Uterus (tissue), 3 donors: ENCODE measurements at regions not wholly inside any gene's neighbourhood (a gene's known extent, or its start where the extent isn't known, plus 50 kb on each side); places are given as distances from the start of the nearest gene placed in this dataset.

Experiments
- DNase-seq, 2 donors: peaks; one replicate each; pipeline ENCODE4 v3.0.0-alpha.2; 2019 to 2020
- H3K27ac ChIP-seq, 2 donors: fragments of 200-600 bp; sonication (generic); 1 replicate in 1 of 2; 2 replicates in 1 of 2; pipeline ENCODE4 v1.5.1; 2016 to 2018
- H3K27me3 ChIP-seq, 2 donors: fragments of 200-600 bp; sonication (generic); one replicate each; pipeline ENCODE4 v1.5.1; 2018 to 2019; ENCODE audit warnings: control low read depth in 1 of 2
- H3K36me3 ChIP-seq, 2 donors: fragments of 200-600 bp; sonication (generic); one replicate each; pipeline ENCODE4 v1.5.1; 2019; ENCODE audit warnings: control low read depth in 1 of 2
- H3K4me1 ChIP-seq, 2 donors: fragments of 200-600 bp; sonication (generic); one replicate each; pipeline ENCODE4 v1.5.1; 2018 to 2019; ENCODE audit warnings: control low read depth in 1 of 2
- H3K4me3 ChIP-seq, 2 donors: fragments of 200-600 bp; sonication (generic); 1 replicate in 1 of 2; 2 replicates in 1 of 2; pipeline ENCODE4 v1.5.1; 2018 to 2019; ENCODE audit warnings: mild to moderate bottlenecking in 1 of 2
- H3K9me3 ChIP-seq, 2 donors: fragments of 200-600 bp; sonication (generic); one replicate each; pipeline ENCODE4 v1.5.1; 2019; ENCODE audit warnings: control low read depth in 1 of 2
- POLR2A ChIP-seq, 2 donors: fragments of 450-650 bp; IDR thresholded peaks; one replicate each; pipeline ENCODE4 v1.6.1; 2016; ENCODE audit warnings: antibody characterized with exemption in 2 of 2, mild to moderate bottlenecking in 1 of 2, moderate library complexity in 1 of 2
- intact Hi-C: fragments of 100-400 bp; cut with DNase I; formaldehyde crosslinking; loops from one replicate; pipeline ENCODE4 v1.15.1; 2023; ENCODE audit warnings: low total_unique reads
- TF ChIP-seq, protein P1 (sequence below), 4 experiments: fragments of 200-600 bp in 2 of 4; fragments of 450-650 bp in 2 of 4; sonication (generic) in 2 of 4; IDR thresholded peaks; one replicate each; pipeline ENCODE4 v1.5.1; 2016 to 2019; ENCODE audit warnings: antibody characterized with exemption in 4 of 4, mild to moderate bottlenecking in 2 of 4, moderate library complexity in 1 of 4
- donor health status: DM: yes; HTN: yes; CAD: no.

- no peaks in the 10 kb centered on the region for H3K36me3 ChIP-seq
- no peak overlapping the region for H3K27ac ChIP-seq
- intact Hi-C loops, result no loop called here
- TF ChIP-seq POLR2A (IDR thresholded peaks at IDR 0.05), result no peak
- TF ChIP-seq, protein P1, sequence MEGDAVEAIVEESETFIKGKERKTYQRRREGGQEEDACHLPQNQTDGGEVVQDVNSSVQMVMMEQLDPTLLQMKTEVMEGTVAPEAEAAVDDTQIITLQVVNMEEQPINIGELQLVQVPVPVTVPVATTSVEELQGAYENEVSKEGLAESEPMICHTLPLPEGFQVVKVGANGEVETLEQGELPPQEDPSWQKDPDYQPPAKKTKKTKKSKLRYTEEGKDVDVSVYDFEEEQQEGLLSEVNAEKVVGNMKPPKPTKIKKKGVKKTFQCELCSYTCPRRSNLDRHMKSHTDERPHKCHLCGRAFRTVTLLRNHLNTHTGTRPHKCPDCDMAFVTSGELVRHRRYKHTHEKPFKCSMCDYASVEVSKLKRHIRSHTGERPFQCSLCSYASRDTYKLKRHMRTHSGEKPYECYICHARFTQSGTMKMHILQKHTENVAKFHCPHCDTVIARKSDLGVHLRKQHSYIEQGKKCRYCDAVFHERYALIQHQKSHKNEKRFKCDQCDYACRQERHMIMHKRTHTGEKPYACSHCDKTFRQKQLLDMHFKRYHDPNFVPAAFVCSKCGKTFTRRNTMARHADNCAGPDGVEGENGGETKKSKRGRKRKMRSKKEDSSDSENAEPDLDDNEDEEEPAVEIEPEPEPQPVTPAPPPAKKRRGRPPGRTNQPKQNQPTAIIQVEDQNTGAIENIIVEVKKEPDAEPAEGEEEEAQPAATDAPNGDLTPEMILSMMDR (IDR thresholded peaks at IDR 0.05), result no peak
- H3K27me3 ChIP-seq, result no peaks in the 10 kb centered on the region
- H3K4me3 ChIP-seq, result no peak overlapping the region
- H3K9me3 ChIP-seq, result no peaks in the 10 kb centered on the region
- no peaks in the 10 kb centered on the region for H3K4me1 ChIP-seq
- DNase-seq, result no peak
These were observed 288.0 kb upstream of the PRMT6 start for GRCh38 chr1:106768501-106768900.

DNA sequence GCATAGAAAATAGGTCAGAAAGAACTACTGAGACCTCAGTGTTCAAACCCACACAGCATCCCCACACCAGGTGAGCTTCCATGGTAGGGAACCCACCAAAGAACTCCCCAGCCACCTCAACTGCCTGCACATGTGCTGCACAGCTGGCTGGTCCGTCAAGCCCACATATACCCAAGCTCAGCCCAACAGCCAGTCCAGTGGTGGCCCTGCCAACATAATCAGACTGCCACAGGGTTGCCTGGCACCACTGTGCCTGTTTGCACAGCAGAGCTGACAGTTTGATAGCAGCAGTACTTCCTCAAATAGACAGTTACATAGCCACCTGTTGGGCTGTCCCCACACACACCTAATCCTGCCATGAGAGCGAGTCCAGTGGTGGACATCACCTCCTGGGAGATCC lies 283.3 kb upstream of the PRMT6 start:
- no peak for DNase-seq
- intact Hi-C loops, result no loop called here

DNA sequence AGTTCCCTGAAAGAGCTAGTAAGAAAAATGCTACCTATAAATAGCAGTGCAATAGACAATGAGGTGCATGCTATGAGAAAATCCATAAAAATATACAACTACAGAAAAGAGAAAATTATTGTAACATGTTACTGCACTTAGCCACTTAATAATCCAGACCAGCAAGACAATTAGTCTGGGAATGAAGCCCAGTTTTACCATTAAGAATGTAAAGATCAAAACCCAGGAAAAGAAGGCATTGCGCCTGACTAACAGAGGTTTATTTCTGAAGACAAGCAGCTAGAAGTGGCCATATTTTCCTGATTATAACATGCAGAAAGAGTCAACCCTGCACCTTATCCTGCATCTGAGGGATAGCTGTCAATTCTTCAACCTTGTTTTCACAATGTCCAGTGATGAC lies 276.4 kb upstream of the PRMT6 start:
- no peak for DNase-seq
- Histone ChIP-seq H3K4me3 (no peak overlapping the region), H3K27ac (no peak overlapping the region), H3K4me1 (no peaks in the 10 kb centered on the region), H3K36me3 (no peaks in the 10 kb centered on the region), H3K9me3 (no peaks in the 10 kb centered on the region), H3K27me3 (no peaks in the 10 kb centered on the region)
- TF ChIP-seq, protein P1 (IDR thresholded peaks at IDR 0.05), result no peak
- no peak for TF ChIP-seq POLR2A (IDR thresholded peaks at IDR 0.05)
- intact Hi-C loops, result no loop called here

More for the DNA sequence above, 283.3 kb upstream of the PRMT6 start:
- no peak for TF ChIP-seq POLR2A (IDR thresholded peaks at IDR 0.05)
- TF ChIP-seq, protein P1 (IDR thresholded peaks at IDR 0.05), result no peak
- H3K4me3 ChIP-seq, result no peak overlapping the region
- no peaks in the 10 kb centered on the region for H3K4me1 ChIP-seq
- H3K9me3 ChIP-seq, result peaks cover 0 to 4% of the 10 kb centered on the region in 2 donors
- no peak overlapping the region for H3K27ac ChIP-seq
- H3K27me3 ChIP-seq, result no peaks in the 10 kb centered on the region
- H3K36me3 ChIP-seq, result no peaks in the 10 kb centered on the region

DNA sequence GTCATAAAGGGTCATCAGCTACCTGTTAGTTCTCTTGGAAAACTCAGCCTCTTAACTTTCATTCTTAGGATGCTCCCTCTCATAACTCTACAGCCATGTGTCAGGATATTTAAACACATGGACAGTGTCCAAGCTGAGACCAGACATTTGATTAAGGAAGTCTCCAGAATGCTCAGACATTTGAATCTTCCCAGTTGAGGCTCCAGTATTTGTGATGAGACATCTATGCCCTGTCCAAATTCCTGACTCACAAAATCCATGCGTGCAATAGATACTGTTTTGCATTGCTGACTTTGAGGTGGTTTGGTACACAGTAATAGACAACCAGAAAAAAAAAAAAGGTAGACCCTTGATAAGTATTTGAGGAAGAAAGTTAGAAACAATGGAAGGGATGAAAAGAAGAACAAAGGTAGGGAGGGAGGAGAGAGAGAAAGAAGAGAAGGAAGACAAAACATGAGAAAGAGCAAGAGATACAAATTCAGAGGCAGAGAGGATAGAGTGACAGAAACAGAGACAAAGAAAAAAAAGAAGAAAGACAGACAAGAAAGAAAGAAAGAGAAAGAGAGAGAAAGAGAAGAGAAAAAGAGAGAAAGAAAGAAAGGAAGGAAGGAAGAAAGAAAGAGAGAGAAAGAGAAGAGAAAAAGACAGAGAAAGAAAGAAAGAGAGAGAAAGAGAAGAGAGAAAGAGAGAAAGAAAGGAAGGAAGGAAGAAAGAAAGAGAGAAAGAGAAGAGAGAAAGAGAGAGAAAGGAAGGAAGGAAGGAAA lies 275.5 kb upstream of the PRMT6 start:
- Histone ChIP-seq H3K27me3 (no peaks in the 10 kb centered on the region), H3K9me3 (no peaks in the 10 kb centered on the region), H3K4me3 (no peak overlapping the region), H3K36me3 (no peaks in the 10 kb centered on the region), H3K27ac (no peak overlapping the region), H3K4me1 (no peaks in the 10 kb centered on the region)
- TF ChIP-seq, protein P1 (IDR thresholded peaks at IDR 0.05), result no peak
- no peak for TF ChIP-seq POLR2A (IDR thresholded peaks at IDR 0.05)
- DNase-seq, result no peak
- intact Hi-C loops, result no loop called here

GRCh38 chr1:106785176-106785575 lies 271.3 kb upstream of the PRMT6 start:
- Histone ChIP-seq H3K4me1 (no peaks in the 10 kb centered on the region), H3K27me3 (no peaks in the 10 kb centered on the region), H3K4me3 (no peak overlapping the region), H3K27ac (no peak overlapping the region), H3K36me3 (no peaks in the 10 kb centered on the region), H3K9me3 (no peaks in the 10 kb centered on the region)
- DNase-seq, result no peak
- TF ChIP-seq POLR2A (IDR thresholded peaks at IDR 0.05), result no peak
- intact Hi-C loops, result no loop called here
